ENCODE measurements at regions not wholly inside any gene's neighbourhood (a gene's known extent, or its start where the extent isn't known, plus 50 kb on each side); places are given as distances from the start of the nearest gene placed in this dataset.

DNA sequence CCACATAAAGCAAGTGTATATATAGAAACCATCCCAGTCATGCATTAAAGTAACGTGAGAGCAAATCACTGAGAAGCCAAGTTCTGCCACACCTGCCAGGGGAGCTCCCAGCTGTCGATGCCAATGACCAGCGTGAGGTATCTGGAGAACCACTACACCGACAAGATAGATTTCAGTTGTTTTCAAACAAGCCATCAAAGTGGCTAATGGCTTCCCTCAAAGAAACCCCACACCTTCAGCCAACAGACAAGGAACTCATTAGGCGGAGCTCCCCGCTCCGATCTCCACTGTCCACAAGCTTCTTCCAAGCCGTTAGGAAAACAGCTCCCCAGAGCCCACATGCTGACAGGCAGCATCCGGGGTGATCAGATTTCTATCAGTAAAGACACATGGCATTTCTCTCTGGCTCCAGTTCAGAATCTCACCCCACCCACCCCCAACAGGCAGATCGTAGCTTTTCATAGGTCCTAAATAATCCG lies 54.2 kb upstream of the SPATA12 start:
- Histone ChIP-seq H3K9me3 (no peaks in the 10 kb centered on the region), H3K27ac (peak overlapping the region in 3 of 4 donors; percentile 10 to 77 (median 76)), H3K4me3 (no peak overlapping the region), H3K36me3 (no peaks in the 10 kb centered on the region), H3K4me1 (peaks cover 0 to 25% (median 3%) of the 10 kb centered on the region in 3 donors), H3K27me3 (no peaks in the 10 kb centered on the region)
- no peak for DNase-seq
- TF ChIP-seq CTCF (IDR thresholded peaks at IDR 0.05), result no peak
- intact Hi-C loops (cut with DNase I), result no loop called here
- WGBS, 2 donors, result 69 to 71% methylated on average over 11 of the region's 11 CpGs
- FAIRE-seq, result no peak
- no peak for ATAC-seq

DNA sequence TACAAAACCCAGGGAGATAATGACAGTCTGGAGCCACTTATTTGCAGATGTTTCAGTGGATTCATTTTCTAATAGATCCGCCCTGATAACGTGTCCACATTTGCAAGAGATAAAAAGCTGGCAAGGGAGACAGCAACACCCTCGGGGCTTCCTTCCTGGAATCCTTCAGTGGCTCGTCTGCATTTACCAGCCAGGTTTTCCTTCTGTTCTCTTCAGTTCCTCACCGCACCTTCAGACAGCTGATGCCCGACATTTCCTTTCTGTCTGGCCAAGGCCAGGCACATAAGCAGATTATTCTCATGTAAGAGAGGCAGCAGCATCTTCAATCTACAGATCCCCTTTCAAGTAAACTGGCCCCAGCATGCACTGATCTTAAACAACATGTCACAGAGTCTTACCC lies 56.2 kb upstream of the SPATA12 start:
- Histone ChIP-seq H3K4me1 (peaks cover 0 to 25% (median 3%) of the 10 kb centered on the region in 3 donors), H3K4me3 (no peak overlapping the region), H3K9me3 (no peaks in the 10 kb centered on the region), H3K36me3 (no peaks in the 10 kb centered on the region), H3K27ac (no peak overlapping the region), H3K27me3 (no peaks in the 10 kb centered on the region)
- FAIRE-seq (no peak), DNase-seq (no peak), ATAC-seq (no peak)
- intact Hi-C loops (cut with DNase I), result no loop called here
- no peak for TF ChIP-seq CTCF (IDR thresholded peaks at IDR 0.05)
- WGBS, 2 donors, result 67 to 79% methylated on average over 6 of the region's 6 CpGs

- ATAC-seq, result no peak
- Histone ChIP-seq H3K36me3 (no peaks in the 10 kb centered on the region), H3K27ac (no peak overlapping the region), H3K27me3 (no peaks in the 10 kb centered on the region), H3K4me3 (no peak overlapping the region), H3K9me3 (no peaks in the 10 kb centered on the region), H3K4me1 (peaks cover 0 to 23% (median 3%) of the 10 kb centered on the region in 3 donors)
- DNase-seq, result no peak
- TF ChIP-seq CTCF (IDR thresholded peaks at IDR 0.05), result no peak
- intact Hi-C loops (cut with DNase I), result no loop called here
- 76 to 78% methylated on average over 2 of the region's 2 CpGs for WGBS, 2 donors
- FAIRE-seq, result no peak
These were observed 56.8 kb upstream of the SPATA12 start for GRCh38 chr3:57003676-57004075.

DNA sequence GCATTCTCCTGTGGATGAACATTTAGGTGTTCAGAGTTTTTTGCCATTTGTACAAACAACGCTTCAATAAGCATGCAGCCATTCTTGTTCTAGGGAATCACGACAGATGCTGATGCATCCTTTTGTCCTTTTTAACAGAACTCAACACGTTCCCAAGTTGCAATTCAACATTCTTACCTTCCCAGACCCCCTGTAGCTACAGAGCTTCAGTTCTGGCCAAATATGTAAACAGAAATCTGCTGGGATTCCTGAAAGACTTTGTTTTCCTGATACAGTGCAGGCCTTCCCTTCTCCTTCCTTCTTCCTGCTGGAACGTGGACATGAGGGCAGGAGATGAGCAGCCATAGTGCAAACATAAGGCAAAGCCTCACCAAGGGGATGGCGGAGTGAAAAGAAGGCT lies 59.1 kb upstream of the SPATA12 start:
- Histone ChIP-seq H3K4me3 (no peak overlapping the region), H3K4me1 (peaks cover 3 to 14% (median 4%) of the 10 kb centered on the region in 3 donors), H3K9me3 (no peaks in the 10 kb centered on the region), H3K27me3 (no peaks in the 10 kb centered on the region), H3K36me3 (no peaks in the 10 kb centered on the region), H3K27ac (no peak overlapping the region)
- 81 to 85% methylated on average over 5 of the region's 5 CpGs for WGBS, 2 donors
- intact Hi-C loops (cut with DNase I), result no loop called here
- DNase-seq, result no peak
- ATAC-seq, result no peak
- no peak for TF ChIP-seq CTCF (IDR thresholded peaks at IDR 0.05)
- FAIRE-seq, result no peak

GRCh38 chr3:57000012-57000411 lies 60.5 kb upstream of the SPATA12 start:
- Histone ChIP-seq H3K4me1 (peaks cover 3 to 13% (median 4%) of the 10 kb centered on the region in 3 donors), H3K36me3 (no peaks in the 10 kb centered on the region), H3K9me3 (no peaks in the 10 kb centered on the region), H3K27me3 (no peaks in the 10 kb centered on the region), H3K4me3 (no peak overlapping the region), H3K27ac (no peak overlapping the region)
- WGBS, 2 donors, result 93 to 95% methylated on average over 4 of the region's 4 CpGs
- FAIRE-seq (no peak), DNase-seq (no peak), ATAC-seq (no peak)
- intact Hi-C loops (cut with DNase I), result no loop called here
- no peak for TF ChIP-seq CTCF (IDR thresholded peaks at IDR 0.05)
